ENCODE measurements at regions not wholly inside any gene's neighbourhood (a gene's known extent, or its start where the extent isn't known, plus 50 kb on each side); places are given as distances from the start of the nearest gene placed in this dataset.

DNA sequence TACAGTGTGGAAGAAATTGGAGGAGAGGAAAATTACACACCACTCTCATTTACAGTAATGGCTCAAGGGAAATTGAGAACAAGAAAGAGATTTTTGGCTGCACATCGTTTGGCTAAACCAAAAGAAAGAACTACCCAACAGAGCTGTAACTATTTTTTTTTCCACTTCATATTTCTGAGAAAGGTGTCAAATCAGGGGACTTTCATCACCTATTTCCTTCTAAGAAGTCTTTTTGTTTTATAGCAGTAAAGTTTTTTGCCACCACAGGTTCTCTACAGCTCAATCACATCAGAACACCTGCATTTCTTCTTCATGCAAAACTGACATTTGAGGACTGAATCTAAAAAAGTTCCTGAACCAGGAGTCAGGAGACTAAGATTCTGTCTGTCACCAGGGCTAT lies 57.5 kb upstream of the TNIP3 start:
- DNase-seq: no peak

- DNase-seq: no peak
Measured at GRCh38 chr4:121221201-121221600, 57.1 kb upstream of the TNIP3 start.

DNA sequence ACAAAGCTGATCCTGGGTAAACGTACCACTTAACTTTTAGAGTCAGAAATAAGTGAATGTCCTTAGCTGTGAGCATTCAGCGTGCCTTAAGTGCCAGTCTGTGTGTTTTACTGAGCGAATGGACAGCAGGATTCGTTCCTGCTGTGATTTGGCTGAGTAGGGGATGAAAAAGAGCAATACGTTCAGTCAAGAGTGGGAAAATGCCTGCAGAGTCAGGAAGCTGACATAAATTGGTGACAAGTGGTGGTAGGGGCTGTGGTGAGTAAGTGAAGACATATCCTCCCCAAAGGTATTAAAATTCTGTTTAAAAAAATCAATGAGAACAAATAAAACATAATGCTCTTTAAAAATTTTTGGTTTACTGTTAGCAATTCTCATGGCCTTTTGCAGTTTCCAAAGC lies 56.6 kb upstream of the TNIP3 start:
- no peak for DNase-seq

- no peak for DNase-seq
Measured at GRCh38 chr4:121219227-121219626, 55.1 kb upstream of the TNIP3 start.

DNA sequence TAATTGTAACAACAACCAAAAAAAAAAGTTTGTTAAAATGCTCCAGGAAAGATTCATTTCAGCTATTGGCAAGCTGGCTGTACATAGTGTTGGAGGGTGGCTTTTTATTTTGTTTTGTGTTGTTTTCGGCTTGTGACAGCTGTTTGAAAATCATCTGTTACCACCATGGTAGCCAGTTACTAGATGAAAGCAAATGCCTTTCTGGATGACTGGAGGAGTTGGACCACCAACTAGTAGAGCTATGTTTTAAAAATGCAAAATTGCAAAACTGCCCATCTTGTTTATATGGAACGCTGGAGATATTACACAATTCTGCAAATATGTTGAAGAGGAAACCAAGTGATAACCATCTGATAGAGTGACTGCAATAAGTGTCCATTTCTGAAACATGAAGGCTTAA lies 53.2 kb upstream of the TNIP3 start:
- DNase-seq: no peak

DNA sequence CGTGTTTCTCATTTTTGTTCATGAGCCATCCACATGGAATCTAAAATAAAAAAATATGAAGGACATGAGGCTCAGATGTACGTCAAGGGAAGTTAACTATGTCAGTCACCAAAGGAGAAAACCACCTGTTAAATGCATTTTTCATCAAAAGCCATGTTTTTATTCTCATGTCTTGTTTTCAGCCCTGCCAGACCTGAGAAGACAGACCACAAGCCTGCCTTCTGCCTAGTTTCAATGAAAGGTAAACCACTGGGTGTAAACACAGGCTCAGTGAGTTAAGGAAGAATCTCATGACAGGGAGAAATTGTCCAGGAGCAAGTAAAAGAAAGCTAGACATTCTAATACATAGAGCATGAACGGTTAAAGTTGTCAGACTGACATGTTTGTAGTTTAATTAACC lies 52.3 kb upstream of the TNIP3 start:
- DNase-seq: no peak

DNA sequence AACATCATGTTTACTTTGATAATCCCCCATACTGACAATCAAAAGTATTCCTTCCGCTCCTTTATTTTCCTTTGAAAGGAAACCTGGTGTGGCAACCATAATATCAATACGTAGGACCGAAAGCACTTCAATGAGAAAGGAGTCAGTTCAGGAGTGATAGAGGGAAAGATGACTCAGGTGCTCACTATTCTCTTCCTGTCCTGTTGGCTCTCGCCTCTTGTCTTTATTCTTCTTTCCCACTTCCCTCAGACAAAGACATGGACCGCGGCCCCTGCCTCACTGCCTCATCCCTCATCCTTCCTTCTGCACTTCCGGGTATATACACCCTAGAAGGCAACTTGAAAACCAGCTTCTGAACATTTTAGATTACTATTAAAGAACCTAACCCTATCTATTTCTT lies 49.8 kb upstream of the TNIP3 start:
- DNase-seq: no peak

All from DMS79 (cell line).